GM18867 (cell line): ENCODE measurements at regions not wholly inside any gene's neighbourhood (a gene's known extent, or its start where the extent isn't known, plus 50 kb on each side); places are given as distances from the start of the nearest gene placed in this dataset.

ENCODE experiments used
- ATAC-seq: cut with Tn5 transposase; IDR thresholded peaks from one replicate; pipeline ENCODE4 v1.9.1; 2021; ENCODE audit warnings: mild to moderate bottlenecking, moderate library complexity; ENCODE audit not compliant: unreplicated experiment

DNA sequence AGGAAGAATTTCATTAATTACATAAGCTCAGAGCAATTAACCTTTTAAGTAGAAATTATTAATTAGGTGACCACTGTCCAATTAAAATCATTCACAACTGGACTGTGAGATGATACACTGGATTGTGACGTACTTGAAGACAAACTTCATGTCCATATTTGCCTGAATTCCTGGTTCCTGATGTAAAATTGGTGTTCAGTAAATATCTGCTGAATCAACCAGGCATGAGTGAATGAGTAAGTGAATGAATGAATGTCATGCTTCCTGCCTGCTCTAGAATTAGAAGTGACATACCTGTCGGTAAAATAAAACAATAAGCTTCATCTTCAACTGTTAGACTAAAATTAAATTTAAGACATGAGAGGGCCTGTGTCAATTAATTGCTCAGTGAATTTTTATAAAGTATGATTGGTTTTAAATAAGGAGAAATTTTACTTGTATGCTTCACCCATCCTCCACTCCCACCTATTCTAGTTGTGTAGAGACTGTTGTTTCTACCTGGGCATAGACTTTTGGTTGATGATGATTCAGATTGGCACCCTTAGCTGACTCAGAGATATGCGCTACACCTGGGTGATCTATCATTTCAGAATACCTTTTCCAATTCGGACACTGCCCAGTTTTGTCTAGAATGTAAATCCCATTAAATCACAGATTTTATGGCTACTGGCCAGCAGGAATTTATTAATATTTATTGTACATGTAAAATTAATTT is 56.9 kb upstream of the PTGS2 start:
- no peak for ATAC-seq

- no peak for ATAC-seq
Measured at GRCh38 chr1:186735463-186735862, 55.2 kb upstream of the PTGS2 start.

DNA sequence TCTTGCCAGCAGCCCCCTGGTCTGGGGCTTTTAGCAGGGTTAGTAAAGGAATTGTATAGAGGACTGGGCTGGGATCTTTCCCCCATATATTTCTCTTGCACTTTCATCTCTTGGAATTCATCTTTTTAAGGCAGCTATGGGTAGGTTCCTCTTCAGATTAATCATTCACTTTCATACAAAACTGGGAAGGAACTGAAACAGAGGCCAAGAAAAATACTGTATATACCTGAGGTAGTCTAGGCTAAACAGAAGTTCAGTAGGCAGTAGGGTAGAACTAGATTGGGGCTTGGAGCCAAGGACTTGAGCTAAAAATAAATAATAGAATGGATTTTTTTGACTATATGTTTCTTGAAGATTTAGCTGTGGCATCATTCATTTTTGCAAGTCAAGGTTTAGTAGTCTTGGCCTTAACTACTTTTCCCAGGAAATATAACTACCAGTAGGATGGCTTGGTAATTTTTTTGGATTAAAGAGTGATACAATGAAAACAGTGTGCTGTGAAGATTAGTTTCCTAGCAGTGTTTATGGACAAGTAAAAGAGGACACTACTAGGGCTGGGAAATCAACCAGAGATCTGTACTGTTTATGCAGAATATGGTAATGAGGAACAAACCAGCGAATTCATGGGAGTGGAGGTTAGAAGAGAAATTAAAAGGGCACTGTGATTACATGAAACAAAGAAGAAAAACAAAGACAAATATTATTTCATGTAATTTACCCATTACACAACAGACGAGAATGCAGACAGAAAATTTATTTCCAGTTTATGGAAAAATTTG is 50.9 kb upstream of the PTGS2 start:
- ATAC-seq = no peak
